ENCODE measurements at regions not wholly inside any gene's neighbourhood (a gene's known extent, or its start where the extent isn't known, plus 50 kb on each side); places are given as distances from the start of the nearest gene placed in this dataset.
"Not testable (repeated sequence)": the region's sequence is repeated elsewhere in the genome, so short reads cannot be mapped to it uniquely, and the experiment has no call there.

DNA sequence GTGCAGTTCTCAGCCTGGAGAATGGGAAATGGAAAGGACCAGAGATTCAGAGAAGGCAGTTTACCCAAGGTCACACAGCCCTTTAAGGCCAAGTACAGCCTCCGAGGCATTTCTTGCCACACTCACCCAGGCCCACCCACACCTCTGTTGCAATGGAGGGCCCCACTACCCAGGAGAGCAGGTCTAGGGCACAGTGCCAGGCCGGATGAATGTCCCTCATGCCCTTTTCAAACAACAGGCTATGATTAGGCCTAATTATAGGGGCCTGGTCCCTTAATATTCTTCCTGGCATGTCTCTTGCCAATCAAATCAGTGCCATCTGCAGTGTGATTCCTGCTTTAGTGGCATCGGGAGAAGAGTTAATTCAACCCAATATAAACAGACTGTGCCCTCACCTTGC lies 195.3 kb downstream of the KLRB1 start:
- not testable (repeated sequence) for DNase-seq

- not testable (repeated sequence) for DNase-seq
These were observed 196.0 kb downstream of the KLRB1 start for GRCh38 chr12:9411616-9412268.

DNA sequence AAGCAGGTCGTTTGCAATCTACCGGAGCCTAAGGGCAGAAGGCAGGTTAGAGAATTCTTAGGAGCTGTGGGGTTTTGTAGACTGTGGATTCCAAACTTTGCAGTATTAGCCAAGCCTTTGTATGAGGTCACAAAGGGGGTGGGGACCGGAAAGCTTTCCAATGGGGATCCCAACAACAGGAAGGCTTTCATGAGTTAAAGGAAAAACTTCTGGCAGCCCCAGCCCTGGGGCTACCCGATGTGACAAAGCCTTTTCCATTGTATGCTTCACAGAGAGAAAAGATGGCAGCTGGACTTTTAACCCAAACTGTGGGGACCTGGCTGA lies 199.2 kb upstream of the PZP start:
- DNase-seq, result not testable (repeated sequence)

DNA sequence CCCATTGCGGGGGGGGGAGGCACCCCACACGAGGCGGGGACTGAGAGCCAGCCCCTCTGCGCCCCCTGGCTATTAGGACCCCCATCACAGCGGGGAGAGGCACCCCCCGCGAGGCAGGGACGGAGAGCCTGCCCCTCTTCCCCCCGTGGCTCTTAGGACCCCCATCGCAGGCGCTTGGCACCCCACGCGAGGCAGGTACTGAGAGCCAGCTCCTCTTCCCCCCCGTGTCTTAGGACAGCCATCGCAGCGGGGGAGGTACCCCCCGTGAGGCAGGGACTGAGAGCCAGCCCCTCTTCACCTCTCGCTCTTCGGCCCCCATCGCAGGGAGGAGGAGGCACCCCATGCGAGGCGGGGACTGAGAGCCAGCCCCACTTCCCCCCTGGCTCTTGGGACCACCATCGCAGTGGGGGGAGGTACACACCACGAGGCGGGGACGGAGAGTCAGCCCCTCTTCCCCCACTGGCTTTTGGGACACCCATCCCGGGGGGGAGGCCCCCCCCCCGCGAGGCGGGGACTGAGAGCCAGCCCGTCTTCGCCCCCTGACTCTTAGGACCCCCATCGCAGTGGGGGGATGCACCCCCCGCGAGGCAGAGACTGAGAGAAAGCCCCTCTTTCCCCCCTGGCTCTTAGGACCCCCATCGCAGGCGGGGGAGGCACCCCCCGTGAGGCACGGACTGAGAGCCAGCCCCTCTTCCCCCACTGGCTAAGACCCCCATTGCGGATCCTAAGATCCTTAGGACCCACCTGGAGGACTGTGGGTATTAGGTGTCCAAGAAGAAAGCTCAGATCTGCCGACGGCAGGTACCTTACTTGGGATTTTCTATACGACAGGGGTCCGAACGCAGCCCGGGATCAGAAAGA lies 198.6 kb upstream of the PZP start:
- DNase-seq, result no peak

DNA sequence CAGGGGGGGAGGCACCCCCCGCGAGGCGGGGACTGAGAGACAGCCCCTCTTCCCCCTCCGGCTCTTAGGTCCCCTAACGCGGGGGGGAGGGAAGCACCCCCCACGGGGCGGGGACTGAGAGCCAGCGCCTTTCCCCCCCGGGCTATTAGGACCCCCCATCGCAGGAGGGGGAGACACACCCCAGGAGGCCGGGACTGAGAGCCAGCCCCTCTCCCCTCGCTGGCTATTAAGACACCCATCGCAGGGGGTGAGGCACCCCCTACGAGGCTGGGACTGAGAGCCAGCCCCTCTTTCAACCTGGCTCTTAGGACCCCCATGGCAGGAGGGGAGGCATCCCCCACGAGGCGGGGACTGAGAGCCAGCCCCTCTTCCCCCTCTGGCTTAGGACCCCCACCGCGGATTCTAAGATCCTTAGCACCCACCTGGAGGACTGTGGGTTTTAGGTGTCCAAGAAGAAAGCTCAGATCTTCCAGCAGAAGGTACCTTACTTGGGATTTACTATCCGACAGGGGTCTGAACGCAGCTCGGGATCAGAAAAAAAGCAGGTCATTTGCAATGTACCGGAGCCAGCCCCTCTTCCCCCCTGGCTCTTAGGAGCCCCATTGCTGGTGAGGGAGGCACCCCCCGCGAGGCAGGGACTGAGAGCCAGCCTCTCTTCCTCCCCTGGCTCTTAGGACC lies 197.8 kb upstream of the PZP start:
- DNase-seq, result no peak

DNA sequence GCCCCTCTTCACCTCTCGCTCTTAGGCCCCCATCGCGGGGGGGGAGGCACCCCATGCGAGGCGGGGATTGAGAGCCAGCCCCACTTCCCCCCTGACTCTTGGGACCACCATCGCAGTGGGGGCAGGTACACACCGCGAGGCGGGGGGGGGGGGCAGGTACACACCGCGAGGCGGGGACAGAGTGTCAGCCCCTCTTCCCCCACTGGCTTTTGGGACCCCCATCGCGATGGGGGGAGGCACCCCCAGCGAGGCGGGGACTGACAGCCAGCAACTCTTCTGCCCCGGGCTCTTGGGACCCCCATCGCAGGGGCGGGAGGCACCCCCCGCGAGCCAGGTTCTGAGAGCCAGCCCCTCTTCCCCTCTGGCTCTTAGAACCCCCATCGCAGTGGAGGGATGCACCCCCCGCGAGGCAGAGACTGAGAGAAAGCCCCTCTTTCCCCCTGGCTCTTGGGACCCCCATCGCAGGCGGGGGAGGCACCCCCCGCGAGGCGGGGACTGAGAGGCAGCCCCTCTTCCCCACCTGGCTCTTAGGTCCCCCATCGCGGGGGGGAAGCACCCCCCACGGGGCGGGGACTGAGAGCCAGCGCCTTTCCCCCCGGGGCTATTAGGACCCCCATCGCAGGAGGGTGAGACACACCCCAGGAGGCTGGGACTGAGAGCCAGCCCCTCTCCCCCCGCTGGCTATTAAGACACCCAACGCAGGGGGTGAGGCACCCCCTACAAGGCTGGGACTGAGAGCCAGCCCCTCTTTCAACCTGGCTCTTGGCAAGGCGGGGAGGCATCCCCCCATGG lies 196.5 kb upstream of the PZP start:
- DNase-seq, result no peak

GRCh38 chr12:9404031-9404430 lies 195.8 kb upstream of the PZP start:
- no peak for DNase-seq

GRCh38 chr12:9402432-9403040 lies 194.3 kb upstream of the PZP start:
- DNase-seq, result not testable (repeated sequence)

- not testable (repeated sequence) for DNase-seq
These were observed 188.2 kb upstream of the PZP start for GRCh38 chr12:9396367-9396766.

DNA sequence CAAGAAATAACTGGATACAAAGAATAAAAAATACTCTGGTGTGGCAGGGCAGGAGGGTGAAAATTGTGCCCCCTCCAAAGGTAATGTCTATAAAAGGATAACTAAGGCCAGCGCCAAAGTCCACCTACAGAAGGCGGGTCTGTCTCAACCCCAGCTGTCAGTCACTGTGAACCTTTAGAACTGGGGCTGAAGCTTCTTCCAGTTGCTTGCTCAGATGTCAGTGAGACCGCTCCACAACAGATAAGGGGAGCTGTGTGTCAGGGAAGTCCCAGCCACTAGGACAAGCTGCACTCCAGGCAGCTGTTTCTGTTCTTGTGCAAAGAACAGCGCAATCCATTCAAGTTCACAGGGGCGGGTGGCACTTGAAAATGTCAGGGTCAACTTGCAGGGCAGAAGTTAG lies 187.0 kb upstream of the PZP start:
- DNase-seq, result not testable (repeated sequence)

- DNase-seq, result no peak
These were observed 184.6 kb upstream of the PZP start for GRCh38 chr12:9392842-9393241.

GRCh38 chr12:9391815-9392214 lies 183.6 kb upstream of the PZP start:
- DNase-seq, result no peak

GRCh38 chr12:9390761-9391160 lies 182.6 kb upstream of the PZP start:
- no peak for DNase-seq

DNA sequence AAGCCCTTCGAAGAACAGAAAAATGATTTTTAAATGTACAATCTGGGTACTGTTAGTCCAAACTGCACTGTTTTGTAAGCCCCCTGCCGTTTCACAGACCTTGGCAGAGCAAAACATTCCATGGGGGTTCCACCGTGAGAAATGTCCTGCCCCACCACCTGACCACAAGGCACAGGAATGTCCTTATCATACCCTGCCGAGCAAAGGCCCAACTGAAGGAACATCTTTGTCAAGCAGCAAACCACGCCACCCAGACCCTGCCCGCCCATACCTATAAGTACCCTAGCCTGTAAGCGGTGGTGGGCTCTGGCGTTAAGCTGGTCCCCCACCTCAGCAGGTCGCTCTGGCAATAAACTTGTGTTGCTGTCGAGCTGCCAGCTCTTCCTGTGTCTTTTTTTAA lies 181.6 kb upstream of the PZP start:
- DNase-seq, result no peak

GRCh38 chr12:9388379-9388778 lies 180.2 kb upstream of the PZP start:
- DNase-seq, result no peak

DNA sequence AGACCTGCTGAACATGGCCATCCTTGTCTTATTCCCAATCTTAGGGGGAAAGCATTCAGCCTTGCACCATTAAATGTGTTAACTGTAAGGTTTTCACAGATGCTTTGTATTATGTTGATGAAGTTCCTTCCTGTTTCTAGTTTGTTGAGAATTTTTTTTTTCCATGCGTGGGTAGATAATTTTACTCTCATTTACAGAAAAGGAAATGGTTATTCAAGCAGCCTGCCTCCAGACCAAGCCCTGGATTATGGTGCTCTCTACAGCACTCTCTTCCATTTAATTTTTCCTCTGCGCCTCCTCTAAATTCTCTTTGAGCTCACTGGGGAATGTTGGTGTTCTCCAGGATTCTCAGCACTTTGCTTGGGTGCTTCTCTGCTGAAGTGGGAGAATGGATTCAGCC lies 179.3 kb upstream of the PZP start:
- DNase-seq, result no peak

GRCh38 chr12:9383585-9383984 lies 175.4 kb upstream of the PZP start:
- no peak for DNase-seq

GRCh38 chr12:9381619-9382018 lies 173.4 kb upstream of the PZP start:
- DNase-seq, result no peak

DNA sequence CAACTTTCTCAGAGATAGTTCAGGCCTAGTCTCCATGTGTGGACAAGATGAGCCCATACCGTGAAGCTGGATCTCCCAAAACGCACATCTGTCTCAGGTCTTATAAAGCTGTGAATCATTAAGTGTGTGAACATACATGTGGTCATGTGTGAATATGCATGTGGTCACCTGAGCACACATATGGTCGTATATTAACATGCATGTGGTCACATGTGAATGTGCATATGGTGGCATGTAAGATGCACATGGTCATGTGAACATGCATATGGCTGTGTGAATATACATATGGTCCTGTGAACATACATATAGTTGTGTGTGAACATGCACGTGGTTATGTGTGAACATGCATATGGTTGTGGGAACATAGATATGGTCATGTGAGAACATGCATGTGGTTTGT lies 172.5 kb upstream of the PZP start:
- no peak for DNase-seq

- DNase-seq, result no peak
These were observed 171.0 kb upstream of the PZP start for GRCh38 chr12:9379023-9379742.

DNA sequence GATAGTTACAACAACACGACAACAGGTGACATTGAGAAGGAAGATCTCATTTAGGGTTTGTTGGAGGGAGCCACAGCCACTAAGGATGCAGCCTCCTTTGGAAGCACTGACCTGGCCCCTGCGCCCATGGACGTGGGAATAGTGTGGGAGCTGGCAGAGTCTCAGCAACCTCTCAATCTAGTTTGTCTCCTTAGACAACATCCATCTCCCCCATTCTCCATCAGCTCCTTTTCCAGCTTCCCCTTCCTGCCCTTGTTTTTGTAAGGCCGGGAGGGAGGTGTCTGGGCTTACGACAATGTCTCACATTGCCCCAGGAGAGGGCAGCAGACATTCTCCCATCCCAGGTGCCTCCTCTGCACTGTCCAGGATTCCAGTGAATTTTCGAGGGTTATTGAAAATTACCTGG lies 170.2 kb upstream of the PZP start:
- DNase-seq, result no peak

All from right lung (tissue), 2 donors.